HepG2 (cell line): ENCODE measurements at regions not wholly inside any gene's neighbourhood (a gene's known extent, or its start where the extent isn't known, plus 50 kb on each side); places are given as distances from the start of the nearest gene placed in this dataset.

Experiments used
- ATAC-seq: fragments of 200-7000 bp; cut with Tn5 transposase; 3 replicates; pipeline ENCODE4 v1.9.1; 2020; ENCODE audit warnings: mild to moderate bottlenecking, moderate library complexity
- BruUV-seq: library from RNA; stranded (reverse); fragments of 400-500 nt; replicated peaks from 2 replicates; lab custom pipeline; 2021; lab: Mats Ljungman, UMichigan
- CTCF ChIA-PET: fragments of 300-600 bp; formaldehyde crosslinking; extraction: SDS; loops from one replicate; lab custom pipeline; 2021; ENCODE audit warnings: low total read pairs, inconsistent platforms, low intra/inter-chr PET ratio; lab: Yijun Ruan, JAX
- POLR2A ChIA-PET: fragments of 350-600 bp; sonication (Branson Sonifier 250); formaldehyde crosslinking; loops from one replicate; lab custom pipeline; 2020; ENCODE audit warnings: antibody characterized with exemption, inconsistent platforms; lab: Yijun Ruan, JAX
- DNase-seq: peaks from one replicate; pipeline ENCODE4 v3.0.0-alpha.2; 2015; ENCODE audit warnings: low spot score
- FAIRE-seq: peaks from 3 replicates; lab custom pipeline; 2011; peaks lifted over from hg19 to GRCh38; lab: Jason Lieb, UNC
- H2AFZ ChIP-seq: one replicate; pipeline ENCODE4 v1.6.1; 2011; ENCODE audit warnings: low read length, inconsistent platforms
- H3K27ac ChIP-seq: fragments of 300-600 bp; 3 replicates; pipeline ENCODE4 v1.8.0; 2011; ENCODE audit warnings: mixed run types, mild to moderate bottlenecking, mixed read lengths, low read length, inconsistent platforms; ENCODE audit not compliant: insufficient read depth; ENCODE audit errors: extremely low read length
- H3K27me3 ChIP-seq, 2 experiments: fragments of 200-600 bp in 1 of 2; 2 replicates in 1 of 2; 3 replicates in 1 of 2; pipeline versions ENCODE4 v1.6.0 to v1.8.0; 2011; ENCODE audit warnings: low read length in 2 of 2, mild to moderate bottlenecking in 2 of 2, moderate library complexity in 2 of 2, inconsistent platforms in 1 of 2; ENCODE audit not compliant: insufficient read depth in 2 of 2, control insufficient read depth in 1 of 2
- H3K36me3 ChIP-seq, 2 experiments: fragments of 200-600 bp in 1 of 2; replicated peaks in 1 of 2; 2 replicates in 1 of 2; 3 replicates in 1 of 2; pipeline versions ENCODE4 v1.5.1 to v1.8.0; 2011; ENCODE audit warnings: low read length in 2 of 2, inconsistent platforms in 1 of 2; ENCODE audit not compliant: insufficient read depth in 2 of 2, control insufficient read depth in 1 of 2
- H3K4me1 ChIP-seq: 2 replicates; pipeline ENCODE4 v1.5.1; 2012; ENCODE audit warnings: low read length, inconsistent platforms; ENCODE audit not compliant: insufficient read depth
- H3K4me2 ChIP-seq: 2 replicates; pipeline ENCODE4 v1.6.0; 2011; ENCODE audit warnings: low read depth, low read length, inconsistent platforms
- H3K4me3 ChIP-seq, 3 experiments: fragments of 200-600 bp in 1 of 3; sonication (generic), shearing (Covaris generic) in 1 of 3; replicated peaks in 1 of 3; 2 replicates each; pipeline ENCODE4 v1.5.1; 2011 to 2016; ENCODE audit warnings: low read length in 3 of 3, inconsistent platforms in 2 of 3, low read depth in 2 of 3, mild to moderate bottlenecking in 2 of 3, control low read depth in 1 of 3, mixed read lengths in 1 of 3; ENCODE audit not compliant: insufficient read depth in 1 of 3
- H3K79me2 ChIP-seq: one replicate; pipeline ENCODE4 v1.6.1; 2011; ENCODE audit warnings: low read length, inconsistent platforms; ENCODE audit not compliant: insufficient read depth
- H3K9ac ChIP-seq: 2 replicates; pipeline ENCODE4 v1.6.0; 2011; ENCODE audit warnings: mild to moderate bottlenecking, low read depth, low read length, inconsistent platforms; ENCODE audit not compliant: insufficient read depth
- H3K9me3 ChIP-seq: 2 replicates; pipeline ENCODE4 v1.5.1; 2012; ENCODE audit warnings: mild to moderate bottlenecking, low read length
- H4K20me1 ChIP-seq: 2 replicates; pipeline ENCODE4 v1.6.0; 2011; ENCODE audit warnings: inconsistent platforms, mild to moderate bottlenecking, low read length, moderate library complexity; ENCODE audit not compliant: insufficient read depth
- CHD2 ChIP-seq: IDR thresholded peaks from 2 replicates; pipeline ENCODE4 v1.6.1; 2011; ENCODE audit warnings: low read depth, low read length, improper control_type of control experiment
- EP300 ChIP-seq, 3 experiments: sonication (generic) in 1 of 3; formaldehyde crosslinking in 1 of 3; IDR thresholded peaks; 2 replicates each; pipeline versions ENCODE4 v1.5.1 to v1.6.1; 2011 to 2020; ENCODE audit warnings: low read depth in 2 of 3, low read length in 2 of 3, borderline replicate concordance in 1 of 3, improper control_type of control experiment in 1 of 3, mild to moderate bottlenecking in 1 of 3, missing genetic modification reagents in 1 of 3, moderate library complexity in 1 of 3
- HMG20B ChIP-seq: conservative IDR thresholded peaks from 2 replicates; pipeline ENCODE4 v1.6.1; 2016; ENCODE audit warnings: missing genetic modification reagents, missing compliant biosample characterization
- JUNB ChIP-seq: sonication (generic); formaldehyde crosslinking; IDR thresholded peaks from 2 replicates; pipeline ENCODE4 v1.8.0; 2022; ENCODE audit warnings: missing genetic modification reagents, mild to moderate bottlenecking, borderline replicate concordance
- KDM1A ChIP-seq: IDR thresholded peaks from 2 replicates; pipeline ENCODE4 v1.6.1; 2016; ENCODE audit warnings: missing compliant biosample characterization
- KLF9 ChIP-seq: IDR thresholded peaks from 2 replicates; pipeline ENCODE4 v1.6.1; 2016; ENCODE audit warnings: low read depth
- MED1 ChIP-seq: sonication (generic); formaldehyde crosslinking; IDR thresholded peaks from 2 replicates; pipeline ENCODE4 v1.4.0; 2020; ENCODE audit warnings: missing genetic modification reagents
- NFE2L1 ChIP-seq: sonication (generic); formaldehyde crosslinking; IDR thresholded peaks from 2 replicates; pipeline ENCODE4 v1.4.0; 2020; ENCODE audit warnings: missing genetic modification reagents, mild to moderate bottlenecking, borderline replicate concordance
- PAX8 ChIP-seq: sonication (generic); formaldehyde crosslinking; IDR thresholded peaks from 2 replicates; pipeline ENCODE4 v1.8.0; 2022; ENCODE audit warnings: mild to moderate bottlenecking, missing genetic modification reagents, borderline replicate concordance
- PLRG1 ChIP-seq: fragments of 450-650 bp; conservative IDR thresholded peaks from 2 replicates; pipeline ENCODE4 v1.6.1; 2016
- RBAK ChIP-seq: sonication (generic); formaldehyde crosslinking; IDR thresholded peaks from 2 replicates; pipeline ENCODE4 v1.5.1; 2020; ENCODE audit warnings: mild to moderate bottlenecking, missing genetic modification reagents
- TBP ChIP-seq: sonication (generic); formaldehyde crosslinking; IDR thresholded peaks from 2 replicates; pipeline ENCODE4 v1.5.0; 2020; ENCODE audit warnings: missing genetic modification reagents
- TSC22D2 ChIP-seq: sonication (generic); formaldehyde crosslinking; IDR thresholded peaks from 2 replicates; pipeline ENCODE4 v1.5.1; 2020; ENCODE audit warnings: missing genetic modification reagents, mild to moderate bottlenecking, borderline replicate concordance
- ZEB1 ChIP-seq: IDR thresholded peaks from 2 replicates; pipeline ENCODE4 v1.6.1; 2012; ENCODE audit warnings: mild to moderate bottlenecking, low read depth, inconsistent platforms; ENCODE audit not compliant: insufficient replicate concordance
- ZFP41 ChIP-seq: sonication (generic); formaldehyde crosslinking; IDR thresholded peaks from 2 replicates; pipeline ENCODE4 v1.4.0; 2020; ENCODE audit warnings: mild to moderate bottlenecking, missing genetic modification reagents, borderline replicate concordance
- ZNF331 ChIP-seq: sonication (generic); formaldehyde crosslinking; IDR thresholded peaks from 2 replicates; pipeline ENCODE4 v1.4.0; 2020; ENCODE audit warnings: missing genetic modification reagents
- ZNF337 ChIP-seq: sonication (generic); formaldehyde crosslinking; IDR thresholded peaks from 2 replicates; pipeline ENCODE4 v1.5.1; 2020; ENCODE audit warnings: missing genetic modification reagents, low read depth, mild to moderate bottlenecking, borderline replicate concordance
- ZNF562 ChIP-seq: sonication (generic); formaldehyde crosslinking; IDR thresholded peaks from 2 replicates; pipeline ENCODE4 v1.8.0; 2022; ENCODE audit warnings: missing genetic modification reagents, borderline replicate concordance
- ZSCAN12 ChIP-seq: sonication (generic); formaldehyde crosslinking; IDR thresholded peaks from 2 replicates; pipeline ENCODE4 v1.9.0; 2021; ENCODE audit warnings: mild to moderate bottlenecking, missing genetic modification reagents
- WGBS: methylation state at CpG from one replicate; pipeline ENCODE4 v1.1.6; 2017; ENCODE audit warnings: low lambda C conversion rate; 5-methylcytosine and 5-hydroxymethylcytosine counted together
- in situ Hi-C: cut with HindIII; loops from 2 replicates; pipeline ENCODE4 v1.10.0; 2017; ENCODE audit warnings: low pct_unique_long_range_greater_than_20kb; ENCODE audit not compliant: extremely low pct_ligation_motif_present
- intact Hi-C: fragments of 100-400 bp; cut with micrococcal nuclease; formaldehyde crosslinking; loops from one replicate; pipeline ENCODE4 v1.10.0; 2022; ENCODE audit not compliant: unreplicated experiment

GRCh38 chr10:44849936-44850335 lies 61.2 kb upstream of the TMEM72 start:
- H3K27ac ChIP-seq, result no peak overlapping the region
- WGBS, result 20% methylated on average over 2 of the region's 2 CpGs
- peaks cover 0 to 3% of the 10 kb centered on the region in 2 experiments; a peak in 2 of 5 replicates for H3K27me3 ChIP-seq
- no peak for TF ChIP-seq RBAK (CRISPR knock-in tag)
- TF ChIP-seq ZEB1, result no peak
- no peak for TF ChIP-seq JUNB
- TF ChIP-seq TSC22D2 (CRISPR knock-in tag), result no peak
- TF ChIP-seq ZNF331, result no peak
- no peak for TF ChIP-seq HMG20B (CRISPR knock-in tag)
- TF ChIP-seq ZNF337, result no peak
- TF ChIP-seq ZSCAN12, result no peak
- TF ChIP-seq MED1, result no peak
- no peak for TF ChIP-seq TBP (CRISPR knock-in tag)
- TF ChIP-seq ZFP41 (CRISPR knock-in tag), result no peak
- TF ChIP-seq CHD2, result no peak
- no peak for TF ChIP-seq NFE2L1 (CRISPR knock-in tag)
- TF ChIP-seq ZNF562 (CRISPR knock-in tag), result no peak
- no peak for TF ChIP-seq PLRG1
- no peak for TF ChIP-seq KDM1A (CRISPR knock-in tag)
- no peak for TF ChIP-seq EP300 (IDR thresholded peaks at IDR 0.05; ENCODE audit: low read depth in 2 of 2, low read length in 2 of 2)
- no peak for TF ChIP-seq EP300 (CRISPR knock-in tag; IDR thresholded peaks at IDR 0.05; ENCODE audit: borderline replicate concordance)
- no peak for TF ChIP-seq PAX8 (CRISPR knock-in tag)
- no peak for TF ChIP-seq KLF9 (CRISPR knock-in tag)
- ChIA-PET POLR2A (no interaction called here), CTCF (no interaction called here)
- in situ Hi-C loops (no loop called here), intact Hi-C loops (no loop called here)
- no peak for DNase-seq
- H4K20me1 ChIP-seq, result no peaks in the 10 kb centered on the region
- no peak overlapping the region for H3K4me2 ChIP-seq
- no peak for FAIRE-seq
- no peaks in the 10 kb centered on the region for H3K9me3 ChIP-seq
- no peaks in the 10 kb centered on the region for H3K4me1 ChIP-seq
- H3K36me3 ChIP-seq, result no peaks in the 10 kb centered on the region
- no peak overlapping the region for H3K4me3 ChIP-seq
- BruUV-seq, result no TSS peak
- H3K9ac ChIP-seq, result no peak overlapping the region
- no peak overlapping the region for H2AFZ ChIP-seq
- H3K79me2 ChIP-seq, result no peaks in the 10 kb centered on the region
- no peak for ATAC-seq
